H1 (cell line): ENCODE measurements at regions not wholly inside any gene's neighbourhood (a gene's known extent, or its start where the extent isn't known, plus 50 kb on each side); places are given as distances from the start of the nearest gene placed in this dataset.

ENCODE experiments used
- CTCF ChIA-PET: fragments of 300-600 bp; sonication (Branson Sonifier 250); formaldehyde crosslinking; loops from one replicate; lab custom pipeline; 2021; ENCODE audit not compliant: partially characterized antibody; lab: Charles Lee
- POLR2A ChIA-PET: fragments of 300-600 bp; sonication (Branson Sonifier 250); formaldehyde crosslinking; loops from one replicate; lab custom pipeline; 2021; ENCODE audit warnings: inconsistent platforms; ENCODE audit not compliant: partially characterized antibody; lab: Charles Lee
- DNase-seq, 2 experiments: peaks; one replicate each; pipeline versions ENCODE4 v3.0.0 to v3.0.0-alpha.2; 2010 to 2022; ENCODE audit warnings: low spot score in 2 of 2, low read depth in 1 of 2, mixed read lengths in 1 of 2
- FAIRE-seq: peaks from 2 replicates; lab custom pipeline; 2011; peaks lifted over from hg19 to GRCh38; lab: Jason Lieb, UNC
- H2AFZ ChIP-seq: 2 replicates; pipeline ENCODE4 v1.8.1; 2012; ENCODE audit warnings: low read length, inconsistent platforms
- H2AK5ac ChIP-seq: 2 replicates; pipeline ENCODE4 v1.6.1; 2013; ENCODE audit warnings: low read depth, low read length
- H2BK120ac ChIP-seq: replicated peaks from 2 replicates; pipeline ENCODE3; 2013; ENCODE audit warnings: low read depth, low read length, inconsistent platforms
- H2BK12ac ChIP-seq: 2 replicates; pipeline ENCODE4 v1.6.1; 2013; ENCODE audit warnings: low read depth, low read length
- H2BK15ac ChIP-seq: 2 replicates; pipeline ENCODE4 v1.6.1; 2013; ENCODE audit warnings: low read length
- H2BK20ac ChIP-seq: 2 replicates; pipeline ENCODE4 v1.6.1; 2013; ENCODE audit warnings: low read length
- H2BK5ac ChIP-seq: 2 replicates; pipeline ENCODE4 v1.6.1; 2013; ENCODE audit warnings: low read depth, low read length
- H3K14ac ChIP-seq: 2 replicates; pipeline ENCODE4 v1.6.1; 2013; ENCODE audit warnings: inconsistent platforms; ENCODE audit not compliant: insufficient read length
- H3K18ac ChIP-seq: 2 replicates; pipeline ENCODE4 v1.6.1; 2013; ENCODE audit warnings: low read length; ENCODE audit errors: extremely low read depth
- H3K23ac ChIP-seq: 2 replicates; pipeline ENCODE4 v1.6.1; 2013; ENCODE audit warnings: inconsistent platforms; ENCODE audit not compliant: insufficient read length
- H3K23me2 ChIP-seq: 2 replicates; pipeline ENCODE4 v1.6.1; 2013; ENCODE audit warnings: low read depth, low read length
- H3K27ac ChIP-seq: 2 replicates; pipeline ENCODE4 v1.6.1; 2011; ENCODE audit warnings: low read depth, low read length, inconsistent platforms
- H3K27me3 ChIP-seq, 4 experiments: replicated peaks in 1 of 4; 1 replicate in 1 of 4; 2 replicates in 3 of 4; pipeline versions ENCODE4 v1.6.1 to v1.8.1; 2011 to 2013; ENCODE audit warnings: low read length in 3 of 4, mild to moderate bottlenecking in 3 of 4, inconsistent platforms in 2 of 4, mixed read lengths in 2 of 4, moderate library complexity in 1 of 4; ENCODE audit not compliant: control insufficient read depth in 3 of 4, insufficient read depth in 3 of 4; ENCODE audit errors: extremely low read depth in 1 of 4
- H3K36me3 ChIP-seq, 4 experiments: 2 replicates each; pipeline versions ENCODE4 v1.6.1 to v1.8.1; 2011 to 2013; ENCODE audit warnings: mild to moderate bottlenecking in 4 of 4, low read length in 3 of 4, moderate library complexity in 2 of 4, control low read depth in 1 of 4, inconsistent platforms in 1 of 4; ENCODE audit not compliant: insufficient read depth in 4 of 4, control insufficient read depth in 2 of 4
- H3K4ac ChIP-seq: replicated peaks from 2 replicates; pipeline ENCODE3; 2013; ENCODE audit warnings: low read length, low read depth, mixed read lengths, inconsistent platforms; ENCODE audit not compliant: insufficient read length
- H3K4me1 ChIP-seq, 4 experiments: replicated peaks in 1 of 4; 1 replicate in 1 of 4; 2 replicates in 3 of 4; pipeline versions ENCODE4 v1.6.1 to v1.8.1; 2011 to 2013; ENCODE audit warnings: low read length in 3 of 4, inconsistent platforms in 2 of 4, mixed read lengths in 1 of 4; ENCODE audit not compliant: insufficient read depth in 4 of 4, control insufficient read depth in 3 of 4
- H3K4me2 ChIP-seq, 2 experiments: 2 replicates each; pipeline versions ENCODE4 v1.6.1 to v1.8.1; 2011 to 2013; ENCODE audit warnings: low read depth in 2 of 2, low read length in 2 of 2, control low read depth in 1 of 2, inconsistent platforms in 1 of 2, mild to moderate bottlenecking in 1 of 2; ENCODE audit not compliant: insufficient read depth in 1 of 2
- H3K4me3 ChIP-seq, 4 experiments: fragments of 200-600, 300-600 bp in 1 of 4; sonication (generic), shearing (Covaris generic), sonication (Bioruptor Twin) in 1 of 4; 2 replicates each; pipeline versions ENCODE4 v1.5.1 to v1.8.1; 2011 to 2016; ENCODE audit warnings: low read length in 4 of 4, low read depth in 3 of 4, control low read depth in 2 of 4, inconsistent platforms in 2 of 4, mild to moderate bottlenecking in 2 of 4, mixed read lengths in 1 of 4, moderate library complexity in 1 of 4; ENCODE audit not compliant: insufficient read depth in 2 of 4; ENCODE audit errors: extremely low read depth in 1 of 4
- H3K56ac ChIP-seq: replicated peaks from 2 replicates; pipeline ENCODE3; 2013; ENCODE audit warnings: low read depth, mild to moderate bottlenecking, mixed read lengths, low read length, inconsistent platforms; ENCODE audit not compliant: insufficient read length
- H3K79me1 ChIP-seq: 2 replicates; pipeline ENCODE4 v1.6.1; 2013; ENCODE audit warnings: low read depth, low read length, control low read depth
- H3K79me2 ChIP-seq, 2 experiments: 2 replicates each; pipeline versions ENCODE4 v1.6.1 to v1.8.1; 2012 to 2013; ENCODE audit warnings: low read length in 2 of 2, mild to moderate bottlenecking in 2 of 2, inconsistent platforms in 1 of 2; ENCODE audit not compliant: insufficient read depth in 2 of 2, control insufficient read depth in 1 of 2
- H3K9ac ChIP-seq, 4 experiments: replicated peaks in 1 of 4; 1 replicate in 1 of 4; 2 replicates in 3 of 4; pipeline versions ENCODE4 v1.6.1 to v1.8.1; 2011 to 2013; ENCODE audit warnings: low read depth in 3 of 4, low read length in 3 of 4, control low read depth in 2 of 4, mild to moderate bottlenecking in 2 of 4, moderate library complexity in 2 of 4, inconsistent platforms in 1 of 4; ENCODE audit errors: extremely low read depth in 1 of 4
- H3K9me3 ChIP-seq, 2 experiments: 2 replicates each; pipeline versions ENCODE4 v1.6.1 to v1.8.1; 2012 to 2013; ENCODE audit warnings: mild to moderate bottlenecking in 2 of 2, moderate library complexity in 2 of 2, control low read depth in 1 of 2, inconsistent platforms in 1 of 2, low read depth in 1 of 2, low read length in 1 of 2, mixed read lengths in 1 of 2; ENCODE audit not compliant: insufficient read depth in 2 of 2
- H4K20me1 ChIP-seq, 2 experiments: replicated peaks in 1 of 2; 2 replicates each; pipeline versions ENCODE3 to v1.8.1; 2011 to 2013; ENCODE audit warnings: inconsistent platforms in 2 of 2, low read length in 2 of 2, mild to moderate bottlenecking in 1 of 2; ENCODE audit not compliant: insufficient read depth in 2 of 2, control insufficient read depth in 1 of 2
- H4K5ac ChIP-seq: 2 replicates; pipeline ENCODE4 v1.6.1; 2013; ENCODE audit warnings: low read length, low read depth, mixed read lengths, inconsistent platforms; ENCODE audit not compliant: insufficient read length
- H4K8ac ChIP-seq: 2 replicates; pipeline ENCODE4 v1.8.0; 2013; ENCODE audit warnings: mild to moderate bottlenecking, moderate library complexity, low read length, inconsistent platforms; ENCODE audit not compliant: insufficient read depth; ENCODE audit errors: extremely low read depth
- H4K91ac ChIP-seq: replicated peaks from 2 replicates; pipeline ENCODE3; 2013; ENCODE audit warnings: low read length, mixed read lengths, inconsistent platforms; ENCODE audit not compliant: insufficient read length
- CBX8 ChIP-seq: fragments of 300-800, 300-1000 bp; sonication (generic); IDR thresholded peaks from 2 replicates; pipeline ENCODE4 v1.7.1; 2016; ENCODE audit warnings: low read depth, low read length, borderline replicate concordance
- RAD21 ChIP-seq, 2 experiments: IDR thresholded peaks in 1 of 2; conservative IDR thresholded peaks in 1 of 2; 2 replicates each; pipeline ENCODE4 v1.6.1; 2011; ENCODE audit warnings: low read depth in 2 of 2, low read length in 2 of 2, improper control_type of control experiment in 1 of 2, inconsistent platforms in 1 of 2, mild to moderate bottlenecking in 1 of 2, moderate library complexity in 1 of 2
- WGBS, 2 experiments: shearing (Covaris generic) in 1 of 2; methylation state at CpG; one replicate each; pipeline versions ENCODE4 v1.1.6 to v1.1.7; 2013 to 2015; ENCODE audit warnings: low lambda C conversion rate in 2 of 2, mixed read lengths in 2 of 2, inconsistent platforms in 1 of 2, low coverage in 1 of 2, missing lambda C conversion rate in 1 of 2; ENCODE audit not compliant: insufficient replicate concordance in 2 of 2, insufficient coverage in 1 of 2, insufficient read length in 1 of 2; ENCODE audit errors: extremely low coverage in 1 of 2, missing lambda C conversion rate in 1 of 2; 5-methylcytosine and 5-hydroxymethylcytosine counted together
- TF ChIP-seq, protein P1 (sequence below), 3 experiments: IDR thresholded peaks; 1 replicate in 2 of 3; 2 replicates in 1 of 3; pipeline versions ENCODE4 v1.5.1 to v1.6.1; 2011; ENCODE audit warnings: low read length in 3 of 3, mild to moderate bottlenecking in 3 of 3, inconsistent platforms in 2 of 3, low read depth in 1 of 3, moderate library complexity in 1 of 3; ENCODE audit not compliant: insufficient read depth in 1 of 3; ENCODE audit errors: control extremely low read depth in 1 of 3

DNA sequence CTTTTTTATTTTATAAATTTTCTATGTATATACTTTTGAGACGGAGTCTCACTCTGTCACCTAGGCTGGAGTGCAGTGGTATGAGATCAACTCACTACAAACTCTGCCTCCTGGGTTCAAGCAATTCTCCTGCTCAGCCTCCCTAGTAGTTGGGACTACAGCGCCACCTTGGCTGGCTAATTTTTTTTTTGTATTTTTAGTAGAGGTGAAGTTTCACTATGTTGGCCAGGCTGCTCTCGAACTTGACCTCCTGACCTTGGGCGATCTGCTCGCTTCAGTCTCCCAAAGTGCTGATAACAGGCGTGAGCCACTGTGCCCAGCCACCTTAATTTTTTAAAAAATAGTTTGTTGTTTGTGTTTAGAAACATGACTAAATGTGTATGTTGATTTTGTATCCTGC is 76.6 kb downstream of the FBXO4 start:
- 80% methylated on average over 6 of the region's 6 CpGs; no CpG with 5 or more reads in 1 of the 2 experiments for WGBS, 2 experiments
- no peak overlapping the region for H4K8ac ChIP-seq
- no peak overlapping the region for H3K18ac ChIP-seq
- no peak overlapping the region for H4K91ac ChIP-seq
- H3K9me3 ChIP-seq: no peaks in the 10 kb centered on the region
- H3K4ac ChIP-seq: no peak overlapping the region
- H2BK20ac ChIP-seq: no peak overlapping the region
- no peak overlapping the region for H3K4me2 ChIP-seq
- H3K23ac ChIP-seq: no peak overlapping the region
- H3K56ac ChIP-seq: no peak overlapping the region
- H4K5ac ChIP-seq: no peak overlapping the region
- H3K4me1 ChIP-seq: no peaks in the 10 kb centered on the region
- H3K4me3 ChIP-seq: no peak overlapping the region
- H2BK15ac ChIP-seq: no peak overlapping the region
- FAIRE-seq (no peak), DNase-seq (no peak)
- H3K79me2 ChIP-seq: no peaks in the 10 kb centered on the region
- ChIA-PET POLR2A (no interaction called here), CTCF (no interaction called here)
- no peak overlapping the region for H2BK5ac ChIP-seq
- H4K20me1 ChIP-seq: no peaks in the 10 kb centered on the region
- H2AFZ ChIP-seq: no peak overlapping the region
- no peak overlapping the region for H2AK5ac ChIP-seq
- H3K27ac ChIP-seq: no peak overlapping the region
- H3K23me2 ChIP-seq: no peaks in the 10 kb centered on the region
- no peak overlapping the region for H2BK12ac ChIP-seq
- TF ChIP-seq RAD21 (IDR thresholded peaks at IDR 0.05 in 1 of 2, conservative IDR thresholded peaks at IDR 0.05 in 1 of 2; ENCODE audit: low read depth in 2 of 2, low read length in 2 of 2) (peak; percentile 3 to 17; a peak in 1 of 4 replicates), CBX8 (no peak)
- TF ChIP-seq, protein P1, sequence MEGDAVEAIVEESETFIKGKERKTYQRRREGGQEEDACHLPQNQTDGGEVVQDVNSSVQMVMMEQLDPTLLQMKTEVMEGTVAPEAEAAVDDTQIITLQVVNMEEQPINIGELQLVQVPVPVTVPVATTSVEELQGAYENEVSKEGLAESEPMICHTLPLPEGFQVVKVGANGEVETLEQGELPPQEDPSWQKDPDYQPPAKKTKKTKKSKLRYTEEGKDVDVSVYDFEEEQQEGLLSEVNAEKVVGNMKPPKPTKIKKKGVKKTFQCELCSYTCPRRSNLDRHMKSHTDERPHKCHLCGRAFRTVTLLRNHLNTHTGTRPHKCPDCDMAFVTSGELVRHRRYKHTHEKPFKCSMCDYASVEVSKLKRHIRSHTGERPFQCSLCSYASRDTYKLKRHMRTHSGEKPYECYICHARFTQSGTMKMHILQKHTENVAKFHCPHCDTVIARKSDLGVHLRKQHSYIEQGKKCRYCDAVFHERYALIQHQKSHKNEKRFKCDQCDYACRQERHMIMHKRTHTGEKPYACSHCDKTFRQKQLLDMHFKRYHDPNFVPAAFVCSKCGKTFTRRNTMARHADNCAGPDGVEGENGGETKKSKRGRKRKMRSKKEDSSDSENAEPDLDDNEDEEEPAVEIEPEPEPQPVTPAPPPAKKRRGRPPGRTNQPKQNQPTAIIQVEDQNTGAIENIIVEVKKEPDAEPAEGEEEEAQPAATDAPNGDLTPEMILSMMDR (IDR thresholded peaks at IDR 0.05; ENCODE audit: control extremely low read depth in 1 of 3, insufficient read depth in 1 of 3, low read depth in 1 of 3, low read length in 3 of 3): peak in 1 of 3 experiments; percentile 7; a peak in 1 of 4 replicates
- no peaks in the 10 kb centered on the region for H3K79me1 ChIP-seq
- no peaks in the 10 kb centered on the region for H3K27me3 ChIP-seq
- no peak overlapping the region for H3K14ac ChIP-seq
- H2BK120ac ChIP-seq: no peak overlapping the region
- H3K36me3 ChIP-seq: no peaks in the 10 kb centered on the region
- H3K9ac ChIP-seq: no peak overlapping the region
